Fibroblast of skin of right biceps (primary cell): ENCODE measurements at regions not wholly inside any gene's neighbourhood (a gene's known extent, or its start where the extent isn't known, plus 50 kb on each side); places are given as distances from the start of the nearest gene placed in this dataset.
"Not testable (repeated sequence)": the region's sequence is repeated elsewhere in the genome, so short reads cannot be mapped to it uniquely, and the experiment has no call there.

ENCODE experiments used
- DNase-seq: peaks from one replicate; pipeline ENCODE4 v3.0.0-alpha.2; 2013

GRCh38 chr11:36733721-36734120 lies 135.7 kb upstream of the RAG2 start:
- DNase-seq: not testable (repeated sequence)

GRCh38 chr11:36730761-36731160 lies 132.7 kb upstream of the RAG2 start:
- DNase-seq: no peak

GRCh38 chr11:36729825-36730224 lies 131.8 kb upstream of the RAG2 start:
- no peak for DNase-seq

- no peak for DNase-seq
These were observed 128.4 kb upstream of the RAG2 start for GRCh38 chr11:36726420-36726819.

GRCh38 chr11:36724742-36725385 lies 126.8 kb upstream of the RAG2 start:
- DNase-seq: no peak

- DNase-seq: no peak
These were observed 124.4 kb upstream of the RAG2 start for GRCh38 chr11:36722421-36722820.

GRCh38 chr11:36719358-36720107 lies 121.5 kb upstream of the RAG2 start:
- no peak for DNase-seq

GRCh38 chr11:36718451-36718850 lies 120.4 kb upstream of the RAG2 start:
- no peak for DNase-seq

- DNase-seq: no peak
These were observed 115.7 kb upstream of the RAG2 start for GRCh38 chr11:36713715-36714114.

- DNase-seq: no peak
These were observed 113.2 kb upstream of the RAG2 start for GRCh38 chr11:36711104-36711825.
